ENCODE measurements at regions not wholly inside any gene's neighbourhood (a gene's known extent, or its start where the extent isn't known, plus 50 kb on each side); places are given as distances from the start of the nearest gene placed in this dataset.
A peak's percentile ranks its signal among the peaks of the same experiment; 100 is the strongest.
"Not testable (repeated sequence)": the region's sequence is repeated elsewhere in the genome, so short reads cannot be mapped to it uniquely, and the experiment has no call there.

- no peak for DNase-seq (ENCODE audit: extremely low read depth in 1 of 2, low read depth in 1 of 2)
Measured at GRCh38 chr3:11739706-11740105, 96.0 kb upstream of the VGLL4 start.

GRCh38 chr3:11739123-11739522, 95.4 kb upstream of the VGLL4 start:
- no peak for DNase-seq (ENCODE audit: extremely low read depth in 1 of 2, low read depth in 1 of 2)

GRCh38 chr3:11737742-11738141, 94.0 kb upstream of the VGLL4 start:
- no peak for DNase-seq (ENCODE audit: extremely low read depth in 1 of 2, low read depth in 1 of 2)

GRCh38 chr3:11736136-11736833, 92.6 kb upstream of the VGLL4 start:
- no peak for DNase-seq (ENCODE audit: extremely low read depth in 1 of 2, low read depth in 1 of 2)

GRCh38 chr3:11735638-11736037, 91.9 kb upstream of the VGLL4 start:
- no peak for DNase-seq (ENCODE audit: extremely low read depth in 1 of 2, low read depth in 1 of 2)

GRCh38 chr3:11735111-11735510, 91.4 kb upstream of the VGLL4 start:
- not testable (repeated sequence) for DNase-seq (ENCODE audit: extremely low read depth in 1 of 2, low read depth in 1 of 2)

- DNase-seq (ENCODE audit: extremely low read depth in 1 of 2, low read depth in 1 of 2): no peak
Measured at GRCh38 chr3:11733914-11734313, 90.2 kb upstream of the VGLL4 start.

- DNase-seq (ENCODE audit: extremely low read depth in 1 of 2, low read depth in 1 of 2): no peak
Measured at GRCh38 chr3:11727207-11727606, 83.5 kb upstream of the VGLL4 start.

- no peak for DNase-seq (ENCODE audit: extremely low read depth in 1 of 2, low read depth in 1 of 2)
Measured at GRCh38 chr3:11726146-11726545, 82.4 kb upstream of the VGLL4 start.

GRCh38 chr3:11725340-11725641, 81.6 kb upstream of the VGLL4 start:
- not testable (repeated sequence) for DNase-seq (ENCODE audit: extremely low read depth in 1 of 2, low read depth in 1 of 2)

GRCh38 chr3:11724615-11725339, 81.1 kb upstream of the VGLL4 start:
- no peak for DNase-seq (ENCODE audit: extremely low read depth in 1 of 2, low read depth in 1 of 2)

- no peak for DNase-seq (ENCODE audit: extremely low read depth in 1 of 2, low read depth in 1 of 2)
Measured at GRCh38 chr3:11721479-11721878, 77.8 kb upstream of the VGLL4 start.

- DNase-seq (ENCODE audit: extremely low read depth in 1 of 2, low read depth in 1 of 2): no peak
Measured at GRCh38 chr3:11720917-11721411, 77.2 kb upstream of the VGLL4 start.

GRCh38 chr3:11720304-11720898, 76.7 kb upstream of the VGLL4 start:
- peak in 1 of 2 donors; percentile 27 for DNase-seq (ENCODE audit: extremely low read depth in 1 of 2, low read depth in 1 of 2)

- peak; percentile 22 to 39 for DNase-seq (ENCODE audit: extremely low read depth in 1 of 2, low read depth in 1 of 2)
Measured at GRCh38 chr3:11719406-11720303, 75.9 kb upstream of the VGLL4 start.

GRCh38 chr3:11718637-11719405, 75.1 kb upstream of the VGLL4 start:
- DNase-seq (ENCODE audit: extremely low read depth in 1 of 2, low read depth in 1 of 2): peak in 1 of 2 donors; percentile 25

- no peak for DNase-seq (ENCODE audit: extremely low read depth in 1 of 2, low read depth in 1 of 2)
Measured at GRCh38 chr3:11717768-11718636, 74.3 kb upstream of the VGLL4 start.

GRCh38 chr3:11717301-11717700, 73.6 kb upstream of the VGLL4 start:
- DNase-seq (ENCODE audit: extremely low read depth in 1 of 2, low read depth in 1 of 2): no peak

- no peak for DNase-seq (ENCODE audit: extremely low read depth in 1 of 2, low read depth in 1 of 2)
Measured at GRCh38 chr3:11716573-11717290, 73.0 kb upstream of the VGLL4 start.
